Liver (tissue), 7 donors: ENCODE measurements at regions not wholly inside any gene's neighbourhood (a gene's known extent, or its start where the extent isn't known, plus 50 kb on each side); places are given as distances from the start of the nearest gene placed in this dataset.

ENCODE experiments used
- DNase-seq: peaks from one replicate; pipeline ENCODE4 v3.0.0-alpha.2; 2017; ENCODE audit warnings: low spot score
- H3K27ac ChIP-seq, 2 donors: one replicate each; pipeline ENCODE4 v1.7.0; 2013; ENCODE audit warnings: inconsistent platforms in 2 of 2, low read length in 2 of 2, control low read depth in 1 of 2, low read depth in 1 of 2, mild to moderate bottlenecking in 1 of 2
- H3K27me3 ChIP-seq, 4 donors: one replicate each; pipeline versions ENCODE4 v1.6.1 to v1.7.0; 2013; ENCODE audit warnings: low read length in 3 of 4, inconsistent platforms in 1 of 4, mild to moderate bottlenecking in 1 of 4, moderate library complexity in 1 of 4; ENCODE audit not compliant: control insufficient read depth in 4 of 4, insufficient read depth in 4 of 4
- H3K36me3 ChIP-seq, 4 donors: one replicate each; pipeline versions ENCODE4 v1.6.1 to v1.7.0; 2013; ENCODE audit warnings: low read length in 3 of 4, mild to moderate bottlenecking in 3 of 4, low read depth in 1 of 4, moderate library complexity in 1 of 4; ENCODE audit not compliant: control insufficient read depth in 4 of 4, insufficient read depth in 3 of 4
- H3K4me1 ChIP-seq, 4 donors: one replicate each; pipeline versions ENCODE4 v1.6.1 to v1.7.0; 2013; ENCODE audit warnings: low read length in 3 of 4, mild to moderate bottlenecking in 3 of 4, moderate library complexity in 1 of 4; ENCODE audit not compliant: control insufficient read depth in 4 of 4, insufficient read depth in 4 of 4
- H3K4me3 ChIP-seq, 3 donors: one replicate each; pipeline versions ENCODE4 v1.6.1 to v1.7.0; 2013; ENCODE audit warnings: low read length in 3 of 3, control low read depth in 1 of 3, low read depth in 1 of 3, mild to moderate bottlenecking in 1 of 3
- H3K9ac ChIP-seq, 2 donors: one replicate each; pipeline ENCODE4 v1.7.0; 2013; ENCODE audit warnings: low read length in 2 of 2, mild to moderate bottlenecking in 2 of 2, moderate library complexity in 2 of 2, control low read depth in 1 of 2, low read depth in 1 of 2
- H3K9me3 ChIP-seq, 4 donors: one replicate each; pipeline versions ENCODE4 v1.6.1 to v1.7.0; 2013; ENCODE audit warnings: low read length in 3 of 4; ENCODE audit not compliant: control insufficient read depth in 4 of 4
- EGR1 ChIP-seq, 2 donors: IDR thresholded peaks; 2 replicates each; pipeline ENCODE4 v1.6.1; 2016 to 2018; ENCODE audit warnings: antibody characterized with exemption in 2 of 2, low read depth in 2 of 2
- FOXA1 ChIP-seq: IDR thresholded peaks from 2 replicates; pipeline ENCODE4 v1.6.1; 2016; ENCODE audit warnings: antibody characterized with exemption
- FOXA2 ChIP-seq: IDR thresholded peaks from 2 replicates; pipeline ENCODE4 v1.6.1; 2016; ENCODE audit warnings: antibody characterized with exemption
- GABPA ChIP-seq, 2 donors: IDR thresholded peaks in 1 of 2; conservative IDR thresholded peaks in 1 of 2; 2 replicates each; pipeline ENCODE4 v1.6.1; 2016; ENCODE audit warnings: antibody characterized with exemption in 2 of 2, mild to moderate bottlenecking in 1 of 2, moderate library complexity in 1 of 2
- HNF4A ChIP-seq, 2 donors: conservative IDR thresholded peaks; 2 replicates each; pipeline ENCODE4 v1.6.1; 2016; ENCODE audit warnings: antibody characterized with exemption in 2 of 2, mild to moderate bottlenecking in 2 of 2
- HNF4G ChIP-seq: IDR thresholded peaks from 2 replicates; pipeline ENCODE4 v1.6.1; 2016; ENCODE audit warnings: antibody characterized with exemption
- JUND ChIP-seq, 2 donors: IDR thresholded peaks; 2 replicates each; pipeline ENCODE4 v1.6.1; 2016; ENCODE audit warnings: antibody characterized with exemption in 2 of 2
- NR2F2 ChIP-seq: IDR thresholded peaks from 2 replicates; pipeline ENCODE4 v1.6.1; 2016; ENCODE audit warnings: antibody characterized with exemption
- RAD21 ChIP-seq, 2 donors: IDR thresholded peaks; 2 replicates each; pipeline ENCODE4 v1.6.1; 2016; ENCODE audit warnings: antibody characterized with exemption in 2 of 2, mild to moderate bottlenecking in 2 of 2
- RXRA ChIP-seq, 2 donors: IDR thresholded peaks; 2 replicates each; pipeline ENCODE4 v1.6.1; 2017 to 2018; ENCODE audit warnings: antibody characterized with exemption in 2 of 2, mild to moderate bottlenecking in 1 of 2
- TAF1 ChIP-seq: conservative IDR thresholded peaks from 2 replicates; pipeline ENCODE4 v1.6.1; 2016; ENCODE audit warnings: antibody characterized with exemption, mild to moderate bottlenecking
- YY1 ChIP-seq: IDR thresholded peaks from 2 replicates; pipeline ENCODE4 v1.6.1; 2016; ENCODE audit warnings: antibody characterized with exemption, mild to moderate bottlenecking
- WGBS: extraction: QIAGEN DNeasy Blood & Tissue Kit; methylation state at CpG from one replicate; pipeline ENCODE4 v1.1.7; 2013; 5-methylcytosine and 5-hydroxymethylcytosine counted together
- TF ChIP-seq, protein P1 (sequence below): IDR thresholded peaks from 2 replicates; pipeline ENCODE4 v1.6.1; 2016; ENCODE audit warnings: antibody characterized with exemption
- TF ChIP-seq, protein P2 (sequence below): IDR thresholded peaks from 2 replicates; pipeline ENCODE4 v1.6.1; 2016; ENCODE audit warnings: antibody characterized with exemption
- TF ChIP-seq, protein P3 (sequence below): IDR thresholded peaks from 2 replicates; pipeline ENCODE4 v1.6.1; 2016; ENCODE audit warnings: antibody characterized with exemption
- TF ChIP-seq, protein P4 (sequence below): IDR thresholded peaks from 2 replicates; pipeline ENCODE4 v1.6.1; 2016; ENCODE audit warnings: antibody characterized with exemption, mild to moderate bottlenecking
- donor health status: healthy.
- donor health status: healthy.
- donor health status: healthy.
- donor health status: healthy.

DNA sequence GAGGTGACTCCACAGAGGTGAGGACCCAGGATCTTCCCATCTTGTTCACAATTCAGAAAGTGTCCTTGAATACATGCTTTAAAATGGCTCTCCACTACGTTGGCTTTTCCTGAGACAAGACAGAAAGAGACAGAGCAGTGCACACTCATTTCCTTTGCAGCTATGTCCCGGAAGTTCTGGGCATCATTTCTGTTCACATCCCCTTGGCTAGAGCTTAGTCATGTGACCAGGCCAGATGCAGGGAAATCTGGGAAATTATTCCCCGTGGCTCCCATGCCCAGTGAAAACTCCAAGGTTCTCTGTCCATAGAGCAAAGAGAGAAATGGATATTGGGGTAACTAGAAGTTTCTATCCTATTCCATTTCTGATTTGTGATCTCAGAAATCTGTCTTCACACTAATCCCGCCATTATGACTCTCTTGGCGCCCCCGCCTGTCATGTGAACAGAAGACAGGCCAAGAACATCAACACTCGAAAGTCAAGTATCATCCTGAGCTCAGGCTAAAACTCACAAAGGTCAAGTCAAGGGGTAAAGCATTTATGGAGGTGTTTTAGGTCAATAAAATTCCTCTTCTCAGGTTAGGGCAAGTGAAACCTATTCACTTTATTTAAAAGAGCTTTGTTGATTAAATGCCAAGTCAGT, 251.4 kb upstream of the HABP2 start:
- 86% methylated on average over 7 of the region's 7 CpGs for WGBS
- no peaks in the 10 kb centered on the region for H3K27me3 ChIP-seq
- no peak for DNase-seq
- no peaks in the 10 kb centered on the region for H3K4me1 ChIP-seq
- TF ChIP-seq HNF4G: no peak
- TF ChIP-seq FOXA1: no peak
- no peak for TF ChIP-seq EGR1 (IDR thresholded peaks at IDR 0.05; ENCODE audit: low read depth in 2 of 2)
- no peak for TF ChIP-seq FOXA2
- TF ChIP-seq GABPA (IDR thresholded peaks at IDR 0.05 in 1 of 2, conservative IDR thresholded peaks at IDR 0.05 in 1 of 2): no peak
- no peak for TF ChIP-seq RAD21 (IDR thresholded peaks at IDR 0.05)
- TF ChIP-seq, protein P1, sequence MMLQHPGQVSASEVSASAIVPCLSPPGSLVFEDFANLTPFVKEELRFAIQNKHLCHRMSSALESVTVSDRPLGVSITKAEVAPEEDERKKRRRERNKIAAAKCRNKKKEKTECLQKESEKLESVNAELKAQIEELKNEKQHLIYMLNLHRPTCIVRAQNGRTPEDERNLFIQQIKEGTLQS: no peak
- TF ChIP-seq, protein P2, sequence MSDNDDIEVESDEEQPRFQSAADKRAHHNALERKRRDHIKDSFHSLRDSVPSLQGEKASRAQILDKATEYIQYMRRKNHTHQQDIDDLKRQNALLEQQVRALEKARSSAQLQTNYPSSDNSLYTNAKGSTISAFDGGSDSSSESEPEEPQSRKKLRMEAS: no peak
- TF ChIP-seq, protein P3, sequence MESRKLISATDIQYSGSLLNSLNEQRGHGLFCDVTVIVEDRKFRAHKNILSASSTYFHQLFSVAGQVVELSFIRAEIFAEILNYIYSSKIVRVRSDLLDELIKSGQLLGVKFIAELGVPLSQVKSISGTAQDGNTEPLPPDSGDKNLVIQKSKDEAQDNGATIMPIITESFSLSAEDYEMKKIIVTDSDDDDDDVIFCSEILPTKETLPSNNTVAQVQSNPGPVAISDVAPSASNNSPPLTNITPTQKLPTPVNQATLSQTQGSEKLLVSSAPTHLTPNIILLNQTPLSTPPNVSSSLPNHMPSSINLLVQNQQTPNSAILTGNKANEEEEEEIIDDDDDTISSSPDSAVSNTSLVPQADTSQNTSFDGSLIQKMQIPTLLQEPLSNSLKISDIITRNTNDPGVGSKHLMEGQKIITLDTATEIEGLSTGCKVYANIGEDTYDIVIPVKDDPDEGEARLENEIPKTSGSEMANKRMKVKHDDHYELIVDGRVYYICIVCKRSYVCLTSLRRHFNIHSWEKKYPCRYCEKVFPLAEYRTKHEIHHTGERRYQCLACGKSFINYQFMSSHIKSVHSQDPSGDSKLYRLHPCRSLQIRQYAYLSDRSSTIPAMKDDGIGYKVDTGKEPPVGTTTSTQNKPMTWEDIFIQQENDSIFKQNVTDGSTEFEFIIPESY: no peak
- no peak overlapping the region for H3K4me3 ChIP-seq
- H3K27ac ChIP-seq: no peak overlapping the region
- H3K9ac ChIP-seq: no peak overlapping the region
- no peaks in the 10 kb centered on the region for H3K9me3 ChIP-seq
- H3K36me3 ChIP-seq: no peaks in the 10 kb centered on the region

DNA sequence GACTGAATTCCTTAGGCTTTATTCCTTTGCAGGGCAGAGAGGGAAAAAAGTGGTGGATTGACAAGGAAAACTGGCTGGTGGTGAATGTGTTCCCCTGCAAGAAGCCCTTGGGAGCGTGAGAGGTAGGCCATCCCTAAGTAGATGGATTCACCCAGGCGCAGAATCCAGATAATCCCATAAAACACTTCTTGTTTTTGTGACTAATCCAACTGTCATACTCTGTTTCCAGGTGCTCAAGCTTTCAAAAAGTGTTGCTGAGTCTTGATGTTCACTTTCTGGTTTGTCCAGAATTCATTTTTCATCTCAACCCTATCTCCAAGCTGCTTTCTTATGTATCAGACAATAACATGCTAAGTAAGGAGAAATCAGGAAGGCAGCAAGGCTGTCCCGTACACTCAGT, 250.8 kb upstream of the HABP2 start:
- Histone ChIP-seq H3K36me3 (no peaks in the 10 kb centered on the region), H3K4me1 (no peaks in the 10 kb centered on the region), H3K4me3 (no peak overlapping the region), H3K27ac (no peak overlapping the region), H3K9ac (no peak overlapping the region), H3K9me3 (no peaks in the 10 kb centered on the region), H3K27me3 (no peaks in the 10 kb centered on the region)
- no peak for DNase-seq
- 91% methylated on average over 3 of the region's 3 CpGs for WGBS
- TF ChIP-seq, protein P3: no peak
- TF ChIP-seq YY1: no peak
- TF ChIP-seq HNF4G: no peak
- TF ChIP-seq, protein P1: no peak
- no peak for TF ChIP-seq GABPA (IDR thresholded peaks at IDR 0.05 in 1 of 2, conservative IDR thresholded peaks at IDR 0.05 in 1 of 2)

DNA sequence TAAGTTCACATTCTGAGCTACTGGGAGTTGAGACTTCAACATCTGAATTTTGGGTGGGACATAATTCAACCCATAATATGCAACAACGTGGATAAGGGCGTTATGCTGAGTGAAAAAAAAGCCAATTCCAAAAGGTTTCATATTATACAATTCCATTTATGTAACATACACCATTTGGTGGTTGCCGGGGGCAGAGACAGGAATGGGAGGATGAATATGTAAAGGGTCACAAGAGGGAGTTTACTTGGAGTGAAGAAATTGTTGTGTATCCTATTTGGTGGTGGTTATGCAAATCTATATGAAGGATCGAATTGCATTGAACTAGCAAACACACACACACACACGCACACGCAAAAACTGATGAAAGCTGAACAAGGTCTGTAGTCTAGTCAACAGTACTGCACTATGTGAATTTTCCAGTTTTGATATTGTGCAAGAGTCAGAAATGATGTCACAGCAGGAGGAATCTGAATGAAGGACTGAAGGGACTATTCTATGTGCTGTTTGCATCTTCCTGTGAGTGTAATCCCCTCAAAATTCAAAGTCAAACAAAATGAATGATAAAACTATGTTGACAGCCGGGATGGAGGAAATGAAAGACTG, 249.2 kb upstream of the HABP2 start:
- Histone ChIP-seq H3K9me3 (no peaks in the 10 kb centered on the region), H3K4me3 (no peak overlapping the region), H3K27me3 (no peaks in the 10 kb centered on the region), H3K36me3 (no peaks in the 10 kb centered on the region), H3K27ac (no peak overlapping the region), H3K9ac (no peak overlapping the region), H3K4me1 (no peaks in the 10 kb centered on the region)
- 71% methylated on average over 7 of the region's 7 CpGs for WGBS
- no peak for DNase-seq
- TF ChIP-seq, protein P2: no peak
- TF ChIP-seq, protein P1: no peak
- TF ChIP-seq HNF4A (conservative IDR thresholded peaks at IDR 0.05): no peak
- TF ChIP-seq, protein P4, sequence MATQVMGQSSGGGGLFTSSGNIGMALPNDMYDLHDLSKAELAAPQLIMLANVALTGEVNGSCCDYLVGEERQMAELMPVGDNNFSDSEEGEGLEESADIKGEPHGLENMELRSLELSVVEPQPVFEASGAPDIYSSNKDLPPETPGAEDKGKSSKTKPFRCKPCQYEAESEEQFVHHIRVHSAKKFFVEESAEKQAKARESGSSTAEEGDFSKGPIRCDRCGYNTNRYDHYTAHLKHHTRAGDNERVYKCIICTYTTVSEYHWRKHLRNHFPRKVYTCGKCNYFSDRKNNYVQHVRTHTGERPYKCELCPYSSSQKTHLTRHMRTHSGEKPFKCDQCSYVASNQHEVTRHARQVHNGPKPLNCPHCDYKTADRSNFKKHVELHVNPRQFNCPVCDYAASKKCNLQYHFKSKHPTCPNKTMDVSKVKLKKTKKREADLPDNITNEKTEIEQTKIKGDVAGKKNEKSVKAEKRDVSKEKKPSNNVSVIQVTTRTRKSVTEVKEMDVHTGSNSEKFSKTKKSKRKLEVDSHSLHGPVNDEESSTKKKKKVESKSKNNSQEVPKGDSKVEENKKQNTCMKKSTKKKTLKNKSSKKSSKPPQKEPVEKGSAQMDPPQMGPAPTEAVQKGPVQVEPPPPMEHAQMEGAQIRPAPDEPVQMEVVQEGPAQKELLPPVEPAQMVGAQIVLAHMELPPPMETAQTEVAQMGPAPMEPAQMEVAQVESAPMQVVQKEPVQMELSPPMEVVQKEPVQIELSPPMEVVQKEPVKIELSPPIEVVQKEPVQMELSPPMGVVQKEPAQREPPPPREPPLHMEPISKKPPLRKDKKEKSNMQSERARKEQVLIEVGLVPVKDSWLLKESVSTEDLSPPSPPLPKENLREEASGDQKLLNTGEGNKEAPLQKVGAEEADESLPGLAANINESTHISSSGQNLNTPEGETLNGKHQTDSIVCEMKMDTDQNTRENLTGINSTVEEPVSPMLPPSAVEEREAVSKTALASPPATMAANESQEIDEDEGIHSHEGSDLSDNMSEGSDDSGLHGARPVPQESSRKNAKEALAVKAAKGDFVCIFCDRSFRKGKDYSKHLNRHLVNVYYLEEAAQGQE: no peak
- no peak for TF ChIP-seq EGR1 (IDR thresholded peaks at IDR 0.05; ENCODE audit: low read depth in 2 of 2)
- TF ChIP-seq NR2F2: no peak
- TF ChIP-seq RAD21 (IDR thresholded peaks at IDR 0.05): no peak
- TF ChIP-seq JUND (IDR thresholded peaks at IDR 0.05): no peak
- TF ChIP-seq TAF1: no peak
- no peak for TF ChIP-seq RXRA (IDR thresholded peaks at IDR 0.05)
